Stimulated activated CD8-positive, alpha-beta memory T cell treated with anti-CD3 and anti-CD28 coated beads, Interleukin-7, amount 100 ng/mL, for 4 hours (primary cell): ENCODE measurements at regions not wholly inside any gene's neighbourhood (a gene's known extent, or its start where the extent isn't known, plus 50 kb on each side); places are given as distances from the start of the nearest gene placed in this dataset.
A peak's percentile ranks its signal among the peaks of the same experiment; 100 is the strongest.
"Not testable (repeated sequence)": the region's sequence is repeated elsewhere in the genome, so short reads cannot be mapped to it uniquely, and the experiment has no call there.

ENCODE experiments used
- DNase-seq, 2 donors: peaks; one replicate each; pipeline ENCODE4 v3.0.0-alpha.2; 2020; ENCODE audit warnings: low read depth in 2 of 2

- no peak for DNase-seq
These were observed 125.6 kb downstream of the GLRX3 start for GRCh38 chr10:130261766-130262165.

GRCh38 chr10:130263289-130263688 is 127.1 kb downstream of the GLRX3 start:
- no peak for DNase-seq

GRCh38 chr10:130265542-130265941 is 129.4 kb downstream of the GLRX3 start:
- no peak for DNase-seq

- no peak for DNase-seq
These were observed 146.5 kb downstream of the GLRX3 start for GRCh38 chr10:130282492-130283218.

GRCh38 chr10:130283219-130283545 is 147.0 kb downstream of the GLRX3 start:
- no peak for DNase-seq

GRCh38 chr10:130295761-130296160 is 159.6 kb downstream of the GLRX3 start:
- not testable (repeated sequence) for DNase-seq

GRCh38 chr10:130300608-130301020 is 164.4 kb downstream of the GLRX3 start:
- peak in 1 of 2 donors; percentile 12 for DNase-seq

GRCh38 chr10:130301021-130301892 is 165.1 kb downstream of the GLRX3 start:
- peak; percentile 43 to 45 for DNase-seq

- DNase-seq, result no peak
These were observed 190.8 kb downstream of the GLRX3 start for GRCh38 chr10:130326954-130327353.

- no peak for DNase-seq
These were observed 193.6 kb downstream of the GLRX3 start for GRCh38 chr10:130329792-130330191.

GRCh38 chr10:130333185-130333584 is 197.0 kb downstream of the GLRX3 start:
- DNase-seq, result no peak

GRCh38 chr10:130335336-130335735 is 199.1 kb downstream of the GLRX3 start:
- DNase-seq, result no peak

GRCh38 chr10:130336617-130337304 is 200.6 kb downstream of the GLRX3 start:
- DNase-seq, result no peak

- no peak for DNase-seq
These were observed 201.1 kb downstream of the GLRX3 start for GRCh38 chr10:130337305-130337640.

- no peak for DNase-seq
These were observed 201.8 kb downstream of the GLRX3 start for GRCh38 chr10:130337696-130338635.

GRCh38 chr10:130338636-130339024 is 202.4 kb downstream of the GLRX3 start:
- no peak for DNase-seq

GRCh38 chr10:130339091-130339490 is 202.9 kb downstream of the GLRX3 start:
- no peak for DNase-seq

GRCh38 chr10:130339911-130340310 is 203.7 kb downstream of the GLRX3 start:
- no peak for DNase-seq

- DNase-seq, result no peak
These were observed 204.6 kb downstream of the GLRX3 start for GRCh38 chr10:130340816-130341215.

GRCh38 chr10:130341356-130341755 is 205.2 kb downstream of the GLRX3 start:
- no peak for DNase-seq

GRCh38 chr10:130345728-130346127 is 209.5 kb downstream of the GLRX3 start:
- no peak for DNase-seq

GRCh38 chr10:130350996-130351395 is 214.8 kb downstream of the GLRX3 start:
- no peak for DNase-seq
